DMS53 treated with DMSO at 0.1 percent for 48 hours (cell line): ENCODE measurements at regions not wholly inside any gene's neighbourhood (a gene's known extent, or its start where the extent isn't known, plus 50 kb on each side); places are given as distances from the start of the nearest gene placed in this dataset.

Source experiments
- DNase-seq: peaks from one replicate; lab custom pipeline; 2025; ENCODE audit not compliant: unreplicated experiment; lab: John Stamatoyannopoulos, UW

GRCh38 chr6:167672738-167673137 lies 154.0 kb upstream of the AFDN start:
- DNase-seq = no peak

- no peak for DNase-seq
Measured at GRCh38 chr6:167673946-167674345, 152.8 kb upstream of the AFDN start.

- DNase-seq = no peak
Measured at GRCh38 chr6:167674486-167674885, 152.2 kb upstream of the AFDN start.

- DNase-seq = peak; percentile 53
Measured at GRCh38 chr6:167676000-167676665, 150.6 kb upstream of the AFDN start.

GRCh38 chr6:167676666-167677421 lies 149.9 kb upstream of the AFDN start:
- no peak for DNase-seq

GRCh38 chr6:167677422-167677789 lies 149.3 kb upstream of the AFDN start:
- no peak for DNase-seq

GRCh38 chr6:167678102-167679101 lies 148.3 kb upstream of the AFDN start:
- DNase-seq = peak; percentile 14

GRCh38 chr6:167679122-167679736 lies 147.5 kb upstream of the AFDN start:
- no peak for DNase-seq

GRCh38 chr6:167679790-167680604 lies 146.7 kb upstream of the AFDN start:
- DNase-seq = no peak

GRCh38 chr6:167680605-167681149 lies 146.0 kb upstream of the AFDN start:
- no peak for DNase-seq

GRCh38 chr6:167682125-167682524 lies 144.6 kb upstream of the AFDN start:
- DNase-seq = no peak

- no peak for DNase-seq
Measured at GRCh38 chr6:167682546-167683027, 144.1 kb upstream of the AFDN start.

- DNase-seq = peak; percentile 79
Measured at GRCh38 chr6:167683028-167683862, 143.5 kb upstream of the AFDN start.

GRCh38 chr6:167684276-167685104 lies 142.2 kb upstream of the AFDN start:
- DNase-seq = peak; percentile 82

GRCh38 chr6:167685654-167686053 lies 141.1 kb upstream of the AFDN start:
- DNase-seq = no peak

GRCh38 chr6:167686204-167686893 lies 140.4 kb upstream of the AFDN start:
- DNase-seq = no peak

GRCh38 chr6:167687116-167687725 lies 139.5 kb upstream of the AFDN start:
- DNase-seq = no peak
